ENCODE measurements at regions not wholly inside any gene's neighbourhood (a gene's known extent, or its start where the extent isn't known, plus 50 kb on each side); places are given as distances from the start of the nearest gene placed in this dataset.

DNA sequence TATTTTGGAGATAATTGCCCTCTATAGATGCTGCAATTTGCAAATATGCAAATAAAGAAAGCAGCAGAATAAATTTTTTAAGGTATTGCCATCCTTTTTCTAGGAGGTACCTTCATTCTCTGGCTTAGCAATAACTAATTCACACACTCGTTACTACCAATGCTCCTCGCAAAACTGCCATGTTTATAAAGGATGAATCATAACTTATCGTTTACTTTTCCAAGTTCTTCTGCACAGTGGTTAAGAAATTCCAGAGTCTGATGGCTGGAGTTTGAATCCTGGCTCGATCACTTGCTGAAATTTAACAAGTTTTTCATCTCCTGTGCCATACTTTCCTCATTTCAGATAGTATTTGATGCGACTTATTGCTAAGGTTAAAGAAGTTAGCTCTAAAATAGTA is 708.6 kb upstream of the KLHL1 start:
- Histone ChIP-seq H4K20me1 (ENCODE audit: low read depth, low read length) (no peaks in the 10 kb centered on the region), H3K9me2 (replicated peaks; ENCODE audit: insufficient read depth, low read length) (no peaks in the 10 kb centered on the region), H3F3A (ENCODE audit: insufficient read depth) (0 out of 2 replicates have a peak, but pooled peaks cover 4% of the 10 kb centered on the region), H3K4me3 (ENCODE audit: insufficient read depth, low read length, poor library complexity, severe bottlenecking) (no peak overlapping the region), H3K27me3 (ENCODE audit: low read length) (no peaks in the 10 kb centered on the region), H3K36me3 (ENCODE audit: low read length) (no peaks in the 10 kb centered on the region), H3K79me2 (ENCODE audit: insufficient read depth, low read length) (no peaks in the 10 kb centered on the region), H2AFZ (ENCODE audit: low read depth, low read length, severe bottlenecking) (no peak overlapping the region), H3K4me2 (ENCODE audit: low read depth, low read length, poor library complexity, severe bottlenecking) (no peak overlapping the region), H3K9me3 (ENCODE audit: insufficient read depth, low read length) (peaks cover 7% of the 10 kb centered on the region; the same call in 1 of the 2 replicates), H3K27ac (ENCODE audit: low read depth, low read length) (no peak overlapping the region), H3K9ac (ENCODE audit: low read length) (no peak overlapping the region)
- TF ChIP-seq EZH2phosphoT487 (conservative IDR thresholded peaks at IDR 0.05; ENCODE audit: low read length), result no peak
- TF ChIP-seq, protein P1, sequence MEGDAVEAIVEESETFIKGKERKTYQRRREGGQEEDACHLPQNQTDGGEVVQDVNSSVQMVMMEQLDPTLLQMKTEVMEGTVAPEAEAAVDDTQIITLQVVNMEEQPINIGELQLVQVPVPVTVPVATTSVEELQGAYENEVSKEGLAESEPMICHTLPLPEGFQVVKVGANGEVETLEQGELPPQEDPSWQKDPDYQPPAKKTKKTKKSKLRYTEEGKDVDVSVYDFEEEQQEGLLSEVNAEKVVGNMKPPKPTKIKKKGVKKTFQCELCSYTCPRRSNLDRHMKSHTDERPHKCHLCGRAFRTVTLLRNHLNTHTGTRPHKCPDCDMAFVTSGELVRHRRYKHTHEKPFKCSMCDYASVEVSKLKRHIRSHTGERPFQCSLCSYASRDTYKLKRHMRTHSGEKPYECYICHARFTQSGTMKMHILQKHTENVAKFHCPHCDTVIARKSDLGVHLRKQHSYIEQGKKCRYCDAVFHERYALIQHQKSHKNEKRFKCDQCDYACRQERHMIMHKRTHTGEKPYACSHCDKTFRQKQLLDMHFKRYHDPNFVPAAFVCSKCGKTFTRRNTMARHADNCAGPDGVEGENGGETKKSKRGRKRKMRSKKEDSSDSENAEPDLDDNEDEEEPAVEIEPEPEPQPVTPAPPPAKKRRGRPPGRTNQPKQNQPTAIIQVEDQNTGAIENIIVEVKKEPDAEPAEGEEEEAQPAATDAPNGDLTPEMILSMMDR (IDR thresholded peaks at IDR 0.05; ENCODE audit: insufficient read depth, low read length, poor library complexity, severe bottlenecking), result no peak

DNA sequence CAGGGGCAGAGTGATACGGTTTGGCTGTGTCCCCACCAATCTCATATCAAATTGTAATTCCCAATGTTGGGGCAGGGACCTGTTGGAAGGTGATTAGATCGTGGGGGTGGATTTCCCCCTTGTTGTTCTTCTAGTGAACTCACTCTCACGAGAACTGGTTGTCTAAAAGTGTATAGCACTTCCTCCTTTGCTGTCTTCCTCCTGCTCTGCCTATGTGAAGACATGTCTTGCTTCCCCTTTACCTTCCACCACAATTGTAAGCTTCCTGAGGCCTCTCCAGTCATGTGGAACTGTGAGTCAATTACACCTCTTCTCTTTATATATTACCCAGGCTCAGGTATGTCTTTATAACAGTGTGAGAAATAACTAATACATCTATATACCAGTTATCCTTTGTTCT is 706.4 kb upstream of the KLHL1 start:
- H3K4me2 ChIP-seq (ENCODE audit: low read depth, low read length, poor library complexity, severe bottlenecking), result no peak overlapping the region
- no peaks in the 10 kb centered on the region for H3K79me2 ChIP-seq (ENCODE audit: insufficient read depth, low read length)
- no peak overlapping the region for H3K4me3 ChIP-seq (ENCODE audit: insufficient read depth, low read length, poor library complexity, severe bottlenecking)
- peak overlapping the region; percentile 40 for H2AFZ ChIP-seq (ENCODE audit: low read depth, low read length, severe bottlenecking)
- H3K9me2 ChIP-seq (replicated peaks; ENCODE audit: insufficient read depth, low read length), result no peaks in the 10 kb centered on the region
- no peaks in the 10 kb centered on the region for H3K36me3 ChIP-seq (ENCODE audit: low read length)
- no peaks in the 10 kb centered on the region for H3F3A ChIP-seq (ENCODE audit: insufficient read depth)
- TF ChIP-seq, protein P1 (IDR thresholded peaks at IDR 0.05; ENCODE audit: insufficient read depth, low read length, poor library complexity, severe bottlenecking), result no peak
- no peak for TF ChIP-seq EZH2phosphoT487 (conservative IDR thresholded peaks at IDR 0.05; ENCODE audit: low read length)
- H4K20me1 ChIP-seq (ENCODE audit: low read depth, low read length), result no peaks in the 10 kb centered on the region
- no peaks in the 10 kb centered on the region for H3K27me3 ChIP-seq (ENCODE audit: low read length)
- no peak overlapping the region for H3K27ac ChIP-seq (ENCODE audit: low read depth, low read length)
- H3K9ac ChIP-seq (ENCODE audit: low read length), result no peak overlapping the region
- peaks cover 7% of the 10 kb centered on the region; the same call in 1 of the 2 replicates for H3K9me3 ChIP-seq (ENCODE audit: insufficient read depth, low read length)

DNA sequence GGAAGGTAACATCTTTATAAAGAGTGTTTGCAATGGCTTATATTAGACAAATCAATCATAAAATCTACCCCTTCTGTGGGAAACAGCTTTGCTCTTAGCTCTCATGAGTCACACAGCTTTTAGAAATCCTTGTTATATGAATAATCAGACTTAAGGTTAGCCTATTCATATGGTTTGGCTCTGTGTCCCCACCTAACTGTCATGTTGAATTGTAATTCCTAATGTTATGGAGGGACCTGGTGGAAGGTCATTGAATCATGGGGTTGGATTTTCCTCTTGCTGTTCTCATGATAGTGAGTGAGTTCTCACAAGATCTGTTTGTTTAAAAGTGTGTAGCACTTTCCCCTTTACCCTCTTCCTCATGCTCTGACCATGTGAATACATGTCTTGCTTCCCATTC is 704.2 kb upstream of the KLHL1 start:
- Histone ChIP-seq H3K27me3 (ENCODE audit: low read length) (no peaks in the 10 kb centered on the region), H3K36me3 (ENCODE audit: low read length) (no peaks in the 10 kb centered on the region), H3K9ac (ENCODE audit: low read length) (no peak overlapping the region), H3F3A (ENCODE audit: insufficient read depth) (no peaks in the 10 kb centered on the region), H3K9me3 (ENCODE audit: insufficient read depth, low read length) (peaks cover 7% of the 10 kb centered on the region; the same call in 1 of the 2 replicates), H3K4me3 (ENCODE audit: insufficient read depth, low read length, poor library complexity, severe bottlenecking) (no peak overlapping the region), H4K20me1 (ENCODE audit: low read depth, low read length) (no peaks in the 10 kb centered on the region), H3K9me2 (replicated peaks; ENCODE audit: insufficient read depth, low read length) (no peaks in the 10 kb centered on the region), H3K27ac (ENCODE audit: low read depth, low read length) (no peak overlapping the region), H2AFZ (ENCODE audit: low read depth, low read length, severe bottlenecking) (peak overlapping the region; percentile 27), H3K4me2 (ENCODE audit: low read depth, low read length, poor library complexity, severe bottlenecking) (no peak overlapping the region), H3K79me2 (ENCODE audit: insufficient read depth, low read length) (no peaks in the 10 kb centered on the region)
- no peak for TF ChIP-seq EZH2phosphoT487 (conservative IDR thresholded peaks at IDR 0.05; ENCODE audit: low read length)
- TF ChIP-seq, protein P1 (IDR thresholded peaks at IDR 0.05; ENCODE audit: insufficient read depth, low read length, poor library complexity, severe bottlenecking), result no peak
